ENCODE measurements at regions not wholly inside any gene's neighbourhood (a gene's known extent, or its start where the extent isn't known, plus 50 kb on each side); places are given as distances from the start of the nearest gene placed in this dataset.

DNA sequence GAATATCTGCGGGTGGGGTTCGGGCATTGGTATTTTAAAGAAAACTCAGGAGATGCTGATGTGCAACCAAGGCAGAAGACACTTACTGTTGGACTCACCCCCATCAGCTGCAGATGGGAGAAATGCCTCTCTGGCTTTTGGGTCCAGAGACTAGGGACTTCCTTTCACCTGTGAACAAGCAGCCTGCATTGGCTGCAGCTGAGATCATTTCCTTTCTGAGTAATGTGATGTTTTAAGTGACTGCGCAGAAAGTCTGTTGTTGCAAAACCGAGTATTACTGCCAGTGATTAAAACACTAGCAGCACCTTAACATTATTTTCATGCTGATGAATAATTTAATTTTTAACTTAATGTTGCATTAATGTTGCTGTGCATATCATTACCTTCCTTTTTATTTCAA lies 143.0 kb downstream of the TSN start:
- TF ChIP-seq, protein P1, sequence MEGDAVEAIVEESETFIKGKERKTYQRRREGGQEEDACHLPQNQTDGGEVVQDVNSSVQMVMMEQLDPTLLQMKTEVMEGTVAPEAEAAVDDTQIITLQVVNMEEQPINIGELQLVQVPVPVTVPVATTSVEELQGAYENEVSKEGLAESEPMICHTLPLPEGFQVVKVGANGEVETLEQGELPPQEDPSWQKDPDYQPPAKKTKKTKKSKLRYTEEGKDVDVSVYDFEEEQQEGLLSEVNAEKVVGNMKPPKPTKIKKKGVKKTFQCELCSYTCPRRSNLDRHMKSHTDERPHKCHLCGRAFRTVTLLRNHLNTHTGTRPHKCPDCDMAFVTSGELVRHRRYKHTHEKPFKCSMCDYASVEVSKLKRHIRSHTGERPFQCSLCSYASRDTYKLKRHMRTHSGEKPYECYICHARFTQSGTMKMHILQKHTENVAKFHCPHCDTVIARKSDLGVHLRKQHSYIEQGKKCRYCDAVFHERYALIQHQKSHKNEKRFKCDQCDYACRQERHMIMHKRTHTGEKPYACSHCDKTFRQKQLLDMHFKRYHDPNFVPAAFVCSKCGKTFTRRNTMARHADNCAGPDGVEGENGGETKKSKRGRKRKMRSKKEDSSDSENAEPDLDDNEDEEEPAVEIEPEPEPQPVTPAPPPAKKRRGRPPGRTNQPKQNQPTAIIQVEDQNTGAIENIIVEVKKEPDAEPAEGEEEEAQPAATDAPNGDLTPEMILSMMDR (IDR thresholded peaks at IDR 0.05): no peak
- TF ChIP-seq POLR2AphosphoS5 (IDR thresholded peaks at IDR 0.05): no peak
